ENCODE measurements at regions not wholly inside any gene's neighbourhood (a gene's known extent, or its start where the extent isn't known, plus 50 kb on each side); places are given as distances from the start of the nearest gene placed in this dataset.

GRCh38 chr4:171101845-171102244 is 711.4 kb upstream of the GALNTL6 start:
- no peak overlapping the region for H3K4me3 ChIP-seq (replicated peaks in 1 of 3; ENCODE audit: insufficient read depth in 1 of 3, low read depth in 1 of 3, low read length in 3 of 3)
- no peak overlapping the region for H3K27ac ChIP-seq (ENCODE audit: insufficient read depth, low read depth, low read length)
- dilution Hi-C loops (cut with MboI; ENCODE audit: extremely low pct_ligation_motif_present, low sequenced_read_pairs) (no loop called here), intact Hi-C loops (cut with micrococcal nuclease) (no loop called here)
- no peak for TF ChIP-seq GATA2 (IDR thresholded peaks at IDR 0.05; ENCODE audit: insufficient read depth, insufficient read length, low read depth, low read length)
- TF ChIP-seq CTCF (IDR thresholded peaks at IDR 0.05; ENCODE audit: extremely low read depth in 1 of 2, insufficient read depth in 1 of 2, low read depth in 1 of 2, low read length in 2 of 2): no peak
- no peak for TF ChIP-seq FOS (IDR thresholded peaks at IDR 0.05; ENCODE audit: borderline replicate concordance, insufficient read depth, low read length)
- no peak for TF ChIP-seq MAX (IDR thresholded peaks at IDR 0.05; ENCODE audit: insufficient read depth, insufficient read length)
- TF ChIP-seq JUN (IDR thresholded peaks at IDR 0.05; ENCODE audit: borderline replicate concordance, insufficient read depth, insufficient read length, low read depth): no peak
- no peak for TF ChIP-seq POLR2A (IDR thresholded peaks at IDR 0.05; ENCODE audit: low read depth, low read length)
- no peak for TF ChIP-seq MYC (IDR thresholded peaks at IDR 0.05; ENCODE audit: low read depth, low read length)
- TF ChIP-seq EZH2 (IDR thresholded peaks at IDR 0.05; ENCODE audit: borderline replicate concordance, low read depth, low read length, severe bottlenecking): no peak
- TF ChIP-seq POLR2AphosphoS5 (IDR thresholded peaks at IDR 0.05; ENCODE audit: insufficient read depth, low read depth, low read length): no peak
- POLR2A ChIA-PET: no interaction called here
- no peak overlapping the region for H3K4me2 ChIP-seq (ENCODE audit: insufficient read depth, low read length)
- no peaks in the 10 kb centered on the region for H3K27me3 ChIP-seq (ENCODE audit: control insufficient read depth in 2 of 2, insufficient read depth in 2 of 2, low read length in 2 of 2)
- no peaks in the 10 kb centered on the region for H3K9me1 ChIP-seq (replicated peaks; ENCODE audit: control insufficient read depth, extremely low read depth, insufficient read depth, low read length)
- H3K9ac ChIP-seq (replicated peaks; ENCODE audit: extremely low read depth, insufficient read depth, low read length): no peak overlapping the region
- H3K9me3 ChIP-seq (replicated peaks; ENCODE audit: control insufficient read depth, insufficient read depth, low read length): peaks cover 2% of the 10 kb centered on the region
- FAIRE-seq (no peak), DNase-seq (ENCODE audit: low read depth, low spot score) (no peak)
- BruUV-seq (replicated peaks): no TSS peak
- CTCF ChIA-PET: no interaction called here
- no peaks in the 10 kb centered on the region for H3K79me2 ChIP-seq (ENCODE audit: control insufficient read depth, insufficient read depth, low read length)
- no peak overlapping the region for H2AFZ ChIP-seq (ENCODE audit: low read depth, low read length)
- H4K20me1 ChIP-seq (replicated peaks; ENCODE audit: control insufficient read depth, extremely low read depth, insufficient read depth, low read length): no peaks in the 10 kb centered on the region
- H3K36me3 ChIP-seq (ENCODE audit: control insufficient read depth in 2 of 2, extremely low read depth in 1 of 2, insufficient read depth in 2 of 2, low read length in 2 of 2): no peaks in the 10 kb centered on the region
- no peaks in the 10 kb centered on the region for H3K4me1 ChIP-seq (ENCODE audit: control insufficient read depth, extremely low read depth, insufficient read depth, low read length)
